GM12878 (cell line): ENCODE measurements at regions not wholly inside any gene's neighbourhood (a gene's known extent, or its start where the extent isn't known, plus 50 kb on each side); places are given as distances from the start of the nearest gene placed in this dataset.

Source experiments
- ATAC-seq: fragments of 200-7000 bp; cut with Tn5 transposase; 3 replicates; pipeline ENCODE4 v1.9.1; 2020; ENCODE audit warnings: mild to moderate bottlenecking, moderate library complexity
- BruUV-seq: library from RNA; stranded (reverse); fragments of 400-500 nt; replicated peaks from 2 replicates; lab custom pipeline; 2021; lab: Mats Ljungman, UMichigan
- CTCF ChIA-PET: fragments of 300-600 bp; sonication (Branson Sonifier 250); formaldehyde crosslinking; extraction: SDS; loops from one replicate; lab custom pipeline; 2021; ENCODE audit warnings: inconsistent platforms; lab: Yijun Ruan, JAX
- POLR2A ChIA-PET: fragments of 350-600 bp; formaldehyde crosslinking; extraction: SDS; loops from one replicate; lab custom pipeline; 2021; ENCODE audit warnings: inconsistent platforms; lab: Charles Lee
- RAD21 ChIA-PET: fragments of 300-600 bp; sonication (Branson Sonifier 250); formaldehyde crosslinking; loops from one replicate; lab custom pipeline; 2023; ENCODE audit warnings: antibody characterized with exemption; ENCODE audit not compliant: unreplicated experiment; lab: Charles Lee
- SMC1A ChIA-PET: fragments of 300-600 bp; sonication (Branson Sonifier 250); formaldehyde crosslinking; loops from one replicate; lab custom pipeline; 2023; ENCODE audit not compliant: unreplicated experiment, uncharacterized antibody; lab: Charles Lee
- DNase-seq: peaks from one replicate; pipeline ENCODE4 v3.0.0-alpha.2; 2011; ENCODE audit warnings: low read depth, low spot score
- FAIRE-seq: peaks from 3 replicates; lab custom pipeline; 2011; peaks lifted over from hg19 to GRCh38; lab: Jason Lieb, UNC
- H2AFZ ChIP-seq: 2 replicates; pipeline ENCODE4 v1.6.0; 2011; ENCODE audit warnings: low read depth, low read length, control low read depth; ENCODE audit not compliant: control insufficient read depth
- H3K27ac ChIP-seq: 2 replicates; pipeline ENCODE4 v1.5.1; 2011; ENCODE audit warnings: control low read depth; ENCODE audit not compliant: control insufficient read depth, insufficient read depth
- H3K27me3 ChIP-seq, 2 experiments: replicated peaks in 1 of 2; 2 replicates each; pipeline versions ENCODE4 v1.6.0 to v1.6.1; 2011; ENCODE audit warnings: low read length in 1 of 2; ENCODE audit not compliant: control insufficient read depth in 2 of 2, insufficient read depth in 2 of 2
- H3K36me3 ChIP-seq, 2 experiments: 2 replicates each; pipeline ENCODE4 v1.5.1; 2011; ENCODE audit warnings: low read length in 1 of 2; ENCODE audit not compliant: control insufficient read depth in 2 of 2, insufficient read depth in 2 of 2
- H3K4me1 ChIP-seq: 2 replicates; pipeline ENCODE4 v1.6.1; 2011; ENCODE audit warnings: mild to moderate bottlenecking, low read length, moderate library complexity, mixed read lengths; ENCODE audit not compliant: control insufficient read depth, insufficient read depth
- H3K4me2 ChIP-seq: 2 replicates; pipeline ENCODE4 v1.6.0; 2011; ENCODE audit warnings: control low read depth; ENCODE audit not compliant: control insufficient read depth, insufficient read depth
- H3K4me3 ChIP-seq: fragments of 200-600 bp; sonication (generic); 2 replicates; pipeline ENCODE4 v1.5.1; 2016
- H3K79me2 ChIP-seq: 2 replicates; pipeline ENCODE4 v1.6.0; 2011; ENCODE audit warnings: low read length; ENCODE audit not compliant: control insufficient read depth, insufficient read depth
- H3K9ac ChIP-seq: 2 replicates; pipeline ENCODE4 v1.8.0; 2011; ENCODE audit warnings: low read length, control low read depth, mixed read lengths; ENCODE audit not compliant: control insufficient read depth, insufficient read depth
- H3K9me3 ChIP-seq: replicated peaks from 3 replicates; pipeline ENCODE4 v1.5.1; 2011; ENCODE audit warnings: mild to moderate bottlenecking, low read length; ENCODE audit not compliant: control insufficient read depth, insufficient read depth
- H4K20me1 ChIP-seq: 2 replicates; pipeline ENCODE4 v1.6.0; 2011; ENCODE audit not compliant: control insufficient read depth, insufficient read depth
- IKZF2 ChIP-seq, 2 experiments: fragments of 450-650 bp; IDR thresholded peaks; 2 replicates each; pipeline ENCODE4 v1.6.1; 2017; ENCODE audit warnings: mild to moderate bottlenecking in 2 of 2, moderate library complexity in 2 of 2
- MYC ChIP-seq: IDR thresholded peaks from 2 replicates; pipeline ENCODE4 v1.6.1; 2011; ENCODE audit warnings: mild to moderate bottlenecking, low read length, moderate library complexity, inconsistent platforms; ENCODE audit not compliant: insufficient read depth, insufficient replicate concordance, insufficient read length, severe bottlenecking
- RELA ChIP-seq: fragments of 450-650 bp; IDR thresholded peaks from 2 replicates; pipeline ENCODE4 v1.8.0; 2014; ENCODE audit warnings: borderline replicate concordance; ENCODE audit not compliant: partially characterized antibody
- TCF7 ChIP-seq: IDR thresholded peaks from 2 replicates; pipeline ENCODE4 v1.6.1; 2014; ENCODE audit warnings: antibody characterized with exemption, borderline replicate concordance
- ZZZ3 ChIP-seq: IDR thresholded peaks from 2 replicates; pipeline ENCODE4 v1.6.1; 2011; ENCODE audit warnings: low read depth; ENCODE audit not compliant: control insufficient read depth, insufficient read length
- WGBS: methylation state at CpG from one replicate; pipeline ENCODE4 v1.1.6; 2016; ENCODE audit warnings: low lambda C conversion rate; ENCODE audit not compliant: insufficient replicate concordance, insufficient coverage; ENCODE audit errors: missing lambda C conversion rate; 5-methylcytosine and 5-hydroxymethylcytosine counted together
- in situ Hi-C: fragments of 300-500 bp; cut with MboI; formaldehyde crosslinking; loops from 9 replicates; pipeline ENCODE4 v1.14.3; 2018; ENCODE audit warnings: mixed read lengths
- intact Hi-C: fragments of 100-400 bp; cut with micrococcal nuclease; formaldehyde crosslinking; loops from one replicate; pipeline ENCODE4 v1.14.2; 2022; ENCODE audit not compliant: unreplicated experiment
- TF ChIP-seq, protein P1 (sequence below): IDR thresholded peaks from 2 replicates; pipeline ENCODE4 v1.6.1; 2012; ENCODE audit warnings: improper control_type of control experiment, low read depth, low read length; ENCODE audit not compliant: insufficient replicate concordance
- TF ChIP-seq, protein P2 (sequence below): fragments of 450-650 bp; IDR thresholded peaks from 2 replicates; pipeline ENCODE4 v1.6.1; 2017; ENCODE audit warnings: mild to moderate bottlenecking, low read depth, inconsistent platforms; ENCODE audit not compliant: poor library complexity, severe bottlenecking
- TF ChIP-seq, protein P3 (sequence below), 3 experiments: IDR thresholded peaks in 2 of 3; conservative IDR thresholded peaks in 1 of 3; 2 replicates each; pipeline ENCODE4 v1.5.1; 2011; ENCODE audit warnings: low read depth in 3 of 3, low read length in 3 of 3, mild to moderate bottlenecking in 3 of 3, control low read depth in 2 of 3, moderate library complexity in 2 of 3, inconsistent platforms in 1 of 3, mixed read lengths in 1 of 3; ENCODE audit not compliant: control insufficient read depth in 2 of 3, insufficient read depth in 1 of 3; ENCODE audit errors: extremely low read depth in 1 of 3
- TF ChIP-seq, protein P4 (sequence below): fragments of 450-650 bp; IDR thresholded peaks from 2 replicates; pipeline ENCODE4 v1.6.1; 2018; ENCODE audit warnings: borderline replicate concordance, mild to moderate bottlenecking; ENCODE audit not compliant: partially characterized antibody

DNA sequence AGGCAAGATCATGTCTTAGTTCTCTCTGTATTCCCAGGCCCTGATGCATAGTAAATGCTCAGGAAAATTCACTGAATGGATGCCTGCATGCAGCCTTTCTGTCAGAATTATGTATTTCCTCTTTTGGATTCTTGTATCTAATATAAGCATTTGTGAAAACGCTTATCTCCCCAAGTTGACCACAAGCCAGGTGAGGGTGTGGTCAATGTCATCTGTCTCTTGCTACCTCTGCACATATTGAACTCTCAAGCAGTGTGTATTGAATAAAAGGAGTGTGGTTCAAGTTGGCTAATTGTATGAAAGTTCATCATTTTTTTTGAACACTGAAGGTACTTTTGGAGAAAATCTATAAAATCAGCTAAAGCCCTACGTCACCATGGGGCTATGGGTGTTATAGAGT, 84.3 kb downstream of the CNGA2 start:
- Histone ChIP-seq H3K4me3 (no peak overlapping the region), H3K9ac (no peak overlapping the region), H3K79me2 (no peaks in the 10 kb centered on the region), H4K20me1 (no peaks in the 10 kb centered on the region), H2AFZ (no peak overlapping the region), H3K27ac (no peak overlapping the region), H3K4me2 (no peak overlapping the region), H3K4me1 (no peaks in the 10 kb centered on the region), H3K36me3 (no peaks in the 10 kb centered on the region), H3K9me3 (no peaks in the 10 kb centered on the region), H3K27me3 (no peaks in the 10 kb centered on the region)
- 6% methylated on average over 2 of the region's 2 CpGs for WGBS
- ATAC-seq (no peak), DNase-seq (no peak), FAIRE-seq (no peak)
- SMC1A ChIA-PET = no interaction called here
- intact Hi-C loops = no loop called here
- POLR2A ChIA-PET = no interaction called here
- CTCF ChIA-PET = interaction anchor here (1.6 kb wide), 1 partner anchor 17 kb away, joined by 3 read pairs; no protein-coding TSS in a partner anchor
- in situ Hi-C loops = no loop called here
- RAD21 ChIA-PET = no interaction called here
- no TSS peak for BruUV-seq
- TF ChIP-seq, protein P1, sequence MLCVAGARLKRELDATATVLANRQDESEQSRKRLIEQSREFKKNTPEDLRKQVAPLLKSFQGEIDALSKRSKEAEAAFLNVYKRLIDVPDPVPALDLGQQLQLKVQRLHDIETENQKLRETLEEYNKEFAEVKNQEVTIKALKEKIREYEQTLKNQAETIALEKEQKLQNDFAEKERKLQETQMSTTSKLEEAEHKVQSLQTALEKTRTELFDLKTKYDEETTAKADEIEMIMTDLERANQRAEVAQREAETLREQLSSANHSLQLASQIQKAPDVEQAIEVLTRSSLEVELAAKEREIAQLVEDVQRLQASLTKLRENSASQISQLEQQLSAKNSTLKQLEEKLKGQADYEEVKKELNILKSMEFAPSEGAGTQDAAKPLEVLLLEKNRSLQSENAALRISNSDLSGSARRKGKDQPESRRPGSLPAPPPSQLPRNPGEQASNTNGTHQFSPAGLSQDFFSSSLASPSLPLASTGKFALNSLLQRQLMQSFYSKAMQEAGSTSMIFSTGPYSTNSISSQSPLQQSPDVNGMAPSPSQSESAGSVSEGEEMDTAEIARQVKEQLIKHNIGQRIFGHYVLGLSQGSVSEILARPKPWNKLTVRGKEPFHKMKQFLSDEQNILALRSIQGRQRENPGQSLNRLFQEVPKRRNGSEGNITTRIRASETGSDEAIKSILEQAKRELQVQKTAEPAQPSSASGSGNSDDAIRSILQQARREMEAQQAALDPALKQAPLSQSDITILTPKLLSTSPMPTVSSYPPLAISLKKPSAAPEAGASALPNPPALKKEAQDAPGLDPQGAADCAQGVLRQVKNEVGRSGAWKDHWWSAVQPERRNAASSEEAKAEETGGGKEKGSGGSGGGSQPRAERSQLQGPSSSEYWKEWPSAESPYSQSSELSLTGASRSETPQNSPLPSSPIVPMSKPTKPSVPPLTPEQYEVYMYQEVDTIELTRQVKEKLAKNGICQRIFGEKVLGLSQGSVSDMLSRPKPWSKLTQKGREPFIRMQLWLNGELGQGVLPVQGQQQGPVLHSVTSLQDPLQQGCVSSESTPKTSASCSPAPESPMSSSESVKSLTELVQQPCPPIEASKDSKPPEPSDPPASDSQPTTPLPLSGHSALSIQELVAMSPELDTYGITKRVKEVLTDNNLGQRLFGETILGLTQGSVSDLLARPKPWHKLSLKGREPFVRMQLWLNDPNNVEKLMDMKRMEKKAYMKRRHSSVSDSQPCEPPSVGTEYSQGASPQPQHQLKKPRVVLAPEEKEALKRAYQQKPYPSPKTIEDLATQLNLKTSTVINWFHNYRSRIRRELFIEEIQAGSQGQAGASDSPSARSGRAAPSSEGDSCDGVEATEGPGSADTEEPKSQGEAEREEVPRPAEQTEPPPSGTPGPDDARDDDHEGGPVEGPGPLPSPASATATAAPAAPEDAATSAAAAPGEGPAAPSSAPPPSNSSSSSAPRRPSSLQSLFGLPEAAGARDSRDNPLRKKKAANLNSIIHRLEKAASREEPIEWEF = no peak
- TF ChIP-seq, protein P2, sequence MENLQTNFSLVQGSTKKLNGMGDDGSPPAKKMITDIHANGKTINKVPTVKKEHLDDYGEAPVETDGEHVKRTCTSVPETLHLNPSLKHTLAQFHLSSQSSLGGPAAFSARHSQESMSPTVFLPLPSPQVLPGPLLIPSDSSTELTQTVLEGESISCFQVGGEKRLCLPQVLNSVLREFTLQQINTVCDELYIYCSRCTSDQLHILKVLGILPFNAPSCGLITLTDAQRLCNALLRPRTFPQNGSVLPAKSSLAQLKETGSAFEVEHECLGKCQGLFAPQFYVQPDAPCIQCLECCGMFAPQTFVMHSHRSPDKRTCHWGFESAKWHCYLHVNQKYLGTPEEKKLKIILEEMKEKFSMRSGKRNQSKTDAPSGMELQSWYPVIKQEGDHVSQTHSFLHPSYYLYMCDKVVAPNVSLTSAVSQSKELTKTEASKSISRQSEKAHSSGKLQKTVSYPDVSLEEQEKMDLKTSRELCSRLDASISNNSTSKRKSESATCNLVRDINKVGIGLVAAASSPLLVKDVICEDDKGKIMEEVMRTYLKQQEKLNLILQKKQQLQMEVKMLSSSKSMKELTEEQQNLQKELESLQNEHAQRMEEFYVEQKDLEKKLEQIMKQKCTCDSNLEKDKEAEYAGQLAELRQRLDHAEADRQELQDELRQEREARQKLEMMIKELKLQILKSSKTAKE = no peak
- TF ChIP-seq, protein P3, sequence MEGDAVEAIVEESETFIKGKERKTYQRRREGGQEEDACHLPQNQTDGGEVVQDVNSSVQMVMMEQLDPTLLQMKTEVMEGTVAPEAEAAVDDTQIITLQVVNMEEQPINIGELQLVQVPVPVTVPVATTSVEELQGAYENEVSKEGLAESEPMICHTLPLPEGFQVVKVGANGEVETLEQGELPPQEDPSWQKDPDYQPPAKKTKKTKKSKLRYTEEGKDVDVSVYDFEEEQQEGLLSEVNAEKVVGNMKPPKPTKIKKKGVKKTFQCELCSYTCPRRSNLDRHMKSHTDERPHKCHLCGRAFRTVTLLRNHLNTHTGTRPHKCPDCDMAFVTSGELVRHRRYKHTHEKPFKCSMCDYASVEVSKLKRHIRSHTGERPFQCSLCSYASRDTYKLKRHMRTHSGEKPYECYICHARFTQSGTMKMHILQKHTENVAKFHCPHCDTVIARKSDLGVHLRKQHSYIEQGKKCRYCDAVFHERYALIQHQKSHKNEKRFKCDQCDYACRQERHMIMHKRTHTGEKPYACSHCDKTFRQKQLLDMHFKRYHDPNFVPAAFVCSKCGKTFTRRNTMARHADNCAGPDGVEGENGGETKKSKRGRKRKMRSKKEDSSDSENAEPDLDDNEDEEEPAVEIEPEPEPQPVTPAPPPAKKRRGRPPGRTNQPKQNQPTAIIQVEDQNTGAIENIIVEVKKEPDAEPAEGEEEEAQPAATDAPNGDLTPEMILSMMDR (IDR thresholded peaks at IDR 0.05 in 2 of 3, conservative IDR thresholded peaks at IDR 0.05 in 1 of 3; ENCODE audit: control insufficient read depth in 2 of 3, extremely low read depth in 1 of 3, insufficient read depth in 1 of 3, low read depth in 3 of 3, low read length in 3 of 3) = no peak
- TF ChIP-seq RELA = no peak
- no peak for TF ChIP-seq ZZZ3
- no peak for TF ChIP-seq TCF7
- no peak for TF ChIP-seq IKZF2 (IDR thresholded peaks at IDR 0.05)
- TF ChIP-seq, protein P4, sequence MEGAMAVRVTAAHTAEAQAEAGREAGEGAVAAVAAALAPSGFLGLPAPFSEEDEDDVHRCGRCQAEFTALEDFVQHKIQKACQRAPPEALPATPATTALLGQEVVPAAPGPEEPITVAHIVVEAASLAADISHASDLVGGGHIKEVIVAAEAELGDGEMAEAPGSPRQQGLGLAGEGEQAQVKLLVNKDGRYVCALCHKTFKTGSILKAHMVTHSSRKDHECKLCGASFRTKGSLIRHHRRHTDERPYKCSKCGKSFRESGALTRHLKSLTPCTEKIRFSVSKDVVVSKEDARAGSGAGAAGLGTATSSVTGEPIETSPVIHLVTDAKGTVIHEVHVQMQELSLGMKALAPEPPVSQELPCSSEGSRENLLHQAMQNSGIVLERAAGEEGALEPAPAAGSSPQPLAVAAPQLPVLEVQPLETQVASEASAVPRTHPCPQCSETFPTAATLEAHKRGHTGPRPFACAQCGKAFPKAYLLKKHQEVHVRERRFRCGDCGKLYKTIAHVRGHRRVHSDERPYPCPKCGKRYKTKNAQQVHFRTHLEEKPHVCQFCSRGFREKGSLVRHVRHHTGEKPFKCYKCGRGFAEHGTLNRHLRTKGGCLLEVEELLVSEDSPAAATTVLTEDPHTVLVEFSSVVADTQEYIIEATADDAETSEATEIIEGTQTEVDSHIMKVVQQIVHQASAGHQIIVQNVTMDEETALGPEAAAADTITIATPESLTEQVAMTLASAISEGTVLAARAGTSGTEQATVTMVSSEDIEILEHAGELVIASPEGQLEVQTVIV = no peak
- TF ChIP-seq MYC = no peak
